ENCODE measurements at regions not wholly inside any gene's neighbourhood (a gene's known extent, or its start where the extent isn't known, plus 50 kb on each side); places are given as distances from the start of the nearest gene placed in this dataset.

DNA sequence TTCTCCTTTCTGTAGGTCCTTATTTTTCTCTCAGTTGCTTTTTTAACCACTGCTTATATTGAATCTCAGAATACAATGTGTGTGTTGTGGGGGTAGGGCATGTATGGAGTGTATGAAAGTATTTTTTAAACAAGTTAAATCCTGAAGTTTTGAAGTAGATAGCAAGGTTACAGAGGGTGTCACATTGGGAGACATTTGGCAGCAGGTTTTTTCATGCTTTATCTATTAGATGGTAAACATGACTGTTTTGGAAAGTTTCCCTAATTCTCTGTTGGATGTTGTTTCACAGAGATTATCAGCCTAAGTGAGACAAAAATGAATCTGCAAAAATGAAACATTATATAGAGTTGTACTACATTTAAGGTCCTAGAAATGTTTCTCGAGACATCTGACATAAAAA lies 190.6 kb upstream of the ARPP21 start:
- TF ChIP-seq, protein P1, sequence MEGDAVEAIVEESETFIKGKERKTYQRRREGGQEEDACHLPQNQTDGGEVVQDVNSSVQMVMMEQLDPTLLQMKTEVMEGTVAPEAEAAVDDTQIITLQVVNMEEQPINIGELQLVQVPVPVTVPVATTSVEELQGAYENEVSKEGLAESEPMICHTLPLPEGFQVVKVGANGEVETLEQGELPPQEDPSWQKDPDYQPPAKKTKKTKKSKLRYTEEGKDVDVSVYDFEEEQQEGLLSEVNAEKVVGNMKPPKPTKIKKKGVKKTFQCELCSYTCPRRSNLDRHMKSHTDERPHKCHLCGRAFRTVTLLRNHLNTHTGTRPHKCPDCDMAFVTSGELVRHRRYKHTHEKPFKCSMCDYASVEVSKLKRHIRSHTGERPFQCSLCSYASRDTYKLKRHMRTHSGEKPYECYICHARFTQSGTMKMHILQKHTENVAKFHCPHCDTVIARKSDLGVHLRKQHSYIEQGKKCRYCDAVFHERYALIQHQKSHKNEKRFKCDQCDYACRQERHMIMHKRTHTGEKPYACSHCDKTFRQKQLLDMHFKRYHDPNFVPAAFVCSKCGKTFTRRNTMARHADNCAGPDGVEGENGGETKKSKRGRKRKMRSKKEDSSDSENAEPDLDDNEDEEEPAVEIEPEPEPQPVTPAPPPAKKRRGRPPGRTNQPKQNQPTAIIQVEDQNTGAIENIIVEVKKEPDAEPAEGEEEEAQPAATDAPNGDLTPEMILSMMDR (conservative IDR thresholded peaks at IDR 0.05), result no peak
- TF ChIP-seq EZH2 (IDR thresholded peaks at IDR 0.05; ENCODE audit: low read depth), result no peak
